VCaP (cell line): ENCODE measurements at regions not wholly inside any gene's neighbourhood (a gene's known extent, or its start where the extent isn't known, plus 50 kb on each side); places are given as distances from the start of the nearest gene placed in this dataset.
A peak's percentile ranks its signal among the peaks of the same experiment; 100 is the strongest.
"Not testable (repeated sequence)": the region's sequence is repeated elsewhere in the genome, so short reads cannot be mapped to it uniquely, and the experiment has no call there.

Experiments used
- H3K27ac ChIP-seq: fragments of 450-650 bp; 2 replicates; pipeline ENCODE4 v1.5.1; 2017
- CTCF ChIP-seq: fragments of 450-650 bp; conservative IDR thresholded peaks from 2 replicates; pipeline ENCODE4 v1.5.1; 2017; ENCODE audit warnings: mild to moderate bottlenecking, moderate library complexity

GRCh38 chr6:130625825-130626527, 201.2 kb upstream of the SMLR1 start:
- TF ChIP-seq CTCF, result no peak
- H3K27ac ChIP-seq, result no peak overlapping the region

- no peak for TF ChIP-seq CTCF
Observed at GRCh38 chr6:130628862-130629261, 198.3 kb upstream of the SMLR1 start.

GRCh38 chr6:130629640-130630039, 197.6 kb upstream of the SMLR1 start:
- H3K27ac ChIP-seq, result no peak overlapping the region; the same call in 1 of the 2 replicates
- TF ChIP-seq CTCF, result no peak

More at GRCh38 chr6:130628862-130629261, 198.3 kb upstream of the SMLR1 start:
- no peak overlapping the region for H3K27ac ChIP-seq

GRCh38 chr6:130632277-130632676, 194.9 kb upstream of the SMLR1 start:
- 0 out of 2 replicates have a peak overlapping the region, but pooled peaks have one; percentile 34 for H3K27ac ChIP-seq
- no peak for TF ChIP-seq CTCF

GRCh38 chr6:130632897-130633296, 194.3 kb upstream of the SMLR1 start:
- H3K27ac ChIP-seq, result peak overlapping the region; percentile 34; the same call in 1 of the 2 replicates
- no peak for TF ChIP-seq CTCF

GRCh38 chr6:130643361-130643760, 183.8 kb upstream of the SMLR1 start:
- H3K27ac ChIP-seq, result no peak overlapping the region
- no peak for TF ChIP-seq CTCF

GRCh38 chr6:130644175-130644574, 183.0 kb upstream of the SMLR1 start:
- H3K27ac ChIP-seq, result no peak overlapping the region
- no peak for TF ChIP-seq CTCF

- H3K27ac ChIP-seq, result not testable (repeated sequence)
Observed at GRCh38 chr6:130644769-130645168, 182.4 kb upstream of the SMLR1 start.
